ENCODE measurements at regions not wholly inside any gene's neighbourhood (a gene's known extent, or its start where the extent isn't known, plus 50 kb on each side); places are given as distances from the start of the nearest gene placed in this dataset.

DNA sequence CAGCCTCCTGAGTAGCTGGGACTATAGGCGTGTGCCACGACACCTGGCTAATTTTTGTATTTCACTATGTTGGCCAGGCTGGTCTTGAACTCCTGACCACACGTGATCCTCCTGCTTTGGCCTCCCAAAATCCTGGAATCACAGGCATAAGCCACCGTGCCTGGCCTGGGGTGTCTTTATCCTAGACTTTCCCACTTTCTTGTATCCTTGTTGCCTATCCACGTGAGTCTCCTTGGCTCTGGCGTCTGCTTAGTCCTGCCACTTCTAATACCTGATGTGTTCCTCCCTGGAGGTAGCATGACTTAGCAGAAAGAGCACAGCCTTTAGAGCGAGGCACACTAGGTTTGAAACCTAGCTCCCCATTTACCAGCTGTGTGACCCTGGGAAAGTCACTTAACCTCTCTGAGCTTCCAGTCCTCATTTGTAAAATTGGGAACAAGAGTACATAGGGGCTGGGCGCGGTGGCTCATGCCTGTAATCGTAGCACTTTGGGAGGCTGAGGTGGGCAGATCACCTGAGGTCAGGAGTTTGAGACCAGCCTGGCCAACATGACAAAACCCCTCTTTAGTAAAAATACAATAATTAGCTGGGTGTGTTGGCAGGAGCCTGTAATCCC, 344.6 kb downstream of the TYW1 start:
- POLR2A ChIA-PET (ENCODE audit: partially characterized antibody), result interaction anchor here (1.2 kb wide), 1 partner anchor 39 kb away, joined by 3 read pairs; no protein-coding TSS in a partner anchor
- no peak for TF ChIP-seq POLR2AphosphoS5 (IDR thresholded peaks at IDR 0.05; ENCODE audit: low read depth, low read length)
- TF ChIP-seq, protein P1, sequence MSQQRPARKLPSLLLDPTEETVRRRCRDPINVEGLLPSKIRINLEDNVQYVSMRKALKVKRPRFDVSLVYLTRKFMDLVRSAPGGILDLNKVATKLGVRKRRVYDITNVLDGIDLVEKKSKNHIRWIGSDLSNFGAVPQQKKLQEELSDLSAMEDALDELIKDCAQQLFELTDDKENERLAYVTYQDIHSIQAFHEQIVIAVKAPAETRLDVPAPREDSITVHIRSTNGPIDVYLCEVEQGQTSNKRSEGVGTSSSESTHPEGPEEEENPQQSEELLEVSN (IDR thresholded peaks at IDR 0.05), result no peak
- no peak for TF ChIP-seq EGR1 (IDR thresholded peaks at IDR 0.05; ENCODE audit: borderline replicate concordance, low read depth, low read length)
- no peak for TF ChIP-seq SRF (IDR thresholded peaks at IDR 0.05; ENCODE audit: low read depth, low read length)
- TF ChIP-seq, protein P2, sequence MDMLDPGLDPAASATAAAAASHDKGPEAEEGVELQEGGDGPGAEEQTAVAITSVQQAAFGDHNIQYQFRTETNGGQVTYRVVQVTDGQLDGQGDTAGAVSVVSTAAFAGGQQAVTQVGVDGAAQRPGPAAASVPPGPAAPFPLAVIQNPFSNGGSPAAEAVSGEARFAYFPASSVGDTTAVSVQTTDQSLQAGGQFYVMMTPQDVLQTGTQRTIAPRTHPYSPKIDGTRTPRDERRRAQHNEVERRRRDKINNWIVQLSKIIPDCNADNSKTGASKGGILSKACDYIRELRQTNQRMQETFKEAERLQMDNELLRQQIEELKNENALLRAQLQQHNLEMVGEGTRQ (IDR thresholded peaks at IDR 0.05; ENCODE audit: low read length), result no peak
- TF ChIP-seq SIRT6 (IDR thresholded peaks at IDR 0.05; ENCODE audit: low read length), result no peak
- no peak for TF ChIP-seq ZNF274 (IDR thresholded peaks at IDR 0.05; ENCODE audit: borderline replicate concordance, extremely low read depth, low read length)
- TF ChIP-seq SP4 (IDR thresholded peaks at IDR 0.05; ENCODE audit: low read length), result no peak
- no peak for TF ChIP-seq NANOG (IDR thresholded peaks at IDR 0.05; ENCODE audit: insufficient read depth, low read depth, low read length, poor library complexity, severe bottlenecking)
- TF ChIP-seq CBX5 (IDR thresholded peaks at IDR 0.05; ENCODE audit: low read depth, low read length), result no peak
- no peak for TF ChIP-seq RAD21 (IDR thresholded peaks at IDR 0.05 in 1 of 2, conservative IDR thresholded peaks at IDR 0.05 in 1 of 2; ENCODE audit: low read depth in 2 of 2, low read length in 2 of 2)
- TF ChIP-seq RXRA (IDR thresholded peaks at IDR 0.05; ENCODE audit: insufficient read depth, low read depth, low read length), result no peak

More for the DNA sequence above, 344.6 kb downstream of the TYW1 start:
- no peak overlapping the region for H2BK15ac ChIP-seq (ENCODE audit: low read length)
- H2BK12ac ChIP-seq (ENCODE audit: low read depth, low read length), result no peak overlapping the region; the same call in 1 of the 2 replicates
- H3K36me3 ChIP-seq (ENCODE audit: control insufficient read depth in 2 of 4, insufficient read depth in 4 of 4, low read length in 3 of 4), result no peaks in the 10 kb centered on the region
- H4K8ac ChIP-seq (ENCODE audit: extremely low read depth, insufficient read depth, low read length), result no peak overlapping the region
- H3K27ac ChIP-seq (ENCODE audit: low read depth, low read length), result no peak overlapping the region
- DNase-seq (ENCODE audit: low read depth in 1 of 2, low spot score in 2 of 2), result peak in 1 of 2 experiments; percentile 22
- H2BK20ac ChIP-seq (ENCODE audit: low read length), result no peak overlapping the region
- no peak overlapping the region for H3K18ac ChIP-seq (ENCODE audit: extremely low read depth, low read length)
- H3K27me3 ChIP-seq (replicated peaks in 1 of 4; ENCODE audit: control insufficient read depth in 3 of 4, extremely low read depth in 1 of 4, insufficient read depth in 3 of 4, low read length in 3 of 4), result no peaks in the 10 kb centered on the region
- CTCF ChIA-PET (ENCODE audit: partially characterized antibody), result no interaction called here
- 0 out of 4 replicates have a peak, but pooled peaks cover 0 to 7% of the 10 kb centered on the region in 2 experiments for H3K9me3 ChIP-seq (ENCODE audit: insufficient read depth in 2 of 2, low read depth in 1 of 2, low read length in 1 of 2)
- H4K91ac ChIP-seq (replicated peaks; ENCODE audit: insufficient read length, low read length), result no peak overlapping the region
- H3K4me1 ChIP-seq (replicated peaks in 1 of 4; ENCODE audit: control insufficient read depth in 3 of 4, insufficient read depth in 4 of 4, low read length in 3 of 4), result peaks cover 0 to 6% (median 0%) of the 10 kb centered on the region in 4 experiments; a peak in 3 of 7 replicates
- H3K79me1 ChIP-seq (ENCODE audit: low read depth, low read length), result no peaks in the 10 kb centered on the region
- no peak overlapping the region for H2AK5ac ChIP-seq (ENCODE audit: low read depth, low read length)
- no peak overlapping the region for H3K23ac ChIP-seq (ENCODE audit: insufficient read length)
- H3K14ac ChIP-seq (ENCODE audit: insufficient read length), result no peak overlapping the region
- H3K56ac ChIP-seq (replicated peaks; ENCODE audit: insufficient read length, low read depth, low read length), result no peak overlapping the region
- H3K79me2 ChIP-seq (ENCODE audit: control insufficient read depth in 1 of 2, insufficient read depth in 2 of 2, low read length in 2 of 2), result no peaks in the 10 kb centered on the region
- H2BK5ac ChIP-seq (ENCODE audit: low read depth, low read length), result no peak overlapping the region
- no peak overlapping the region for H4K5ac ChIP-seq (ENCODE audit: insufficient read length, low read depth, low read length)
- 91% methylated on average over 9 of the region's 10 CpGs; no CpG with 5 or more reads in 1 of the 2 experiments for WGBS, 2 experiments (ENCODE audit: extremely low coverage in 1 of 2, insufficient coverage in 1 of 2, insufficient read length in 1 of 2, insufficient replicate concordance in 2 of 2, low coverage in 1 of 2, low lambda C conversion rate in 2 of 2, missing lambda C conversion rate in 1 of 2)
- H3K4me2 ChIP-seq (ENCODE audit: insufficient read depth in 1 of 2, low read depth in 2 of 2, low read length in 2 of 2), result no peak overlapping the region
- H2BK120ac ChIP-seq (replicated peaks; ENCODE audit: low read depth, low read length), result no peak overlapping the region
- H3K9ac ChIP-seq (replicated peaks in 1 of 4; ENCODE audit: extremely low read depth in 1 of 4, low read depth in 3 of 4, low read length in 3 of 4), result no peak overlapping the region
- no peak overlapping the region for H2AFZ ChIP-seq (ENCODE audit: low read length)
- H4K20me1 ChIP-seq (replicated peaks in 1 of 2; ENCODE audit: control insufficient read depth in 1 of 2, insufficient read depth in 2 of 2, low read length in 2 of 2), result peaks cover 0 to 3% of the 10 kb centered on the region in 2 experiments
- no peak overlapping the region for H3K4me3 ChIP-seq (ENCODE audit: extremely low read depth in 1 of 4, insufficient read depth in 2 of 4, low read depth in 3 of 4, low read length in 4 of 4)
- no peak for FAIRE-seq
- H3K4ac ChIP-seq (replicated peaks; ENCODE audit: insufficient read length, low read depth, low read length), result no peak overlapping the region
- no peaks in the 10 kb centered on the region for H3K23me2 ChIP-seq (ENCODE audit: low read depth, low read length)

Measured in H1 (cell line).